HG03354 (cell line): ENCODE measurements at regions not wholly inside any gene's neighbourhood (a gene's known extent, or its start where the extent isn't known, plus 50 kb on each side); places are given as distances from the start of the nearest gene placed in this dataset.
"Not testable (repeated sequence)": the region's sequence is repeated elsewhere in the genome, so short reads cannot be mapped to it uniquely, and the experiment has no call there.

Source experiments
- ATAC-seq: cut with Tn5 transposase; IDR thresholded peaks from one replicate; pipeline ENCODE4 v1.9.1; 2021; ENCODE audit warnings: mild to moderate bottlenecking; ENCODE audit not compliant: unreplicated experiment, poor library complexity, severe bottlenecking

DNA sequence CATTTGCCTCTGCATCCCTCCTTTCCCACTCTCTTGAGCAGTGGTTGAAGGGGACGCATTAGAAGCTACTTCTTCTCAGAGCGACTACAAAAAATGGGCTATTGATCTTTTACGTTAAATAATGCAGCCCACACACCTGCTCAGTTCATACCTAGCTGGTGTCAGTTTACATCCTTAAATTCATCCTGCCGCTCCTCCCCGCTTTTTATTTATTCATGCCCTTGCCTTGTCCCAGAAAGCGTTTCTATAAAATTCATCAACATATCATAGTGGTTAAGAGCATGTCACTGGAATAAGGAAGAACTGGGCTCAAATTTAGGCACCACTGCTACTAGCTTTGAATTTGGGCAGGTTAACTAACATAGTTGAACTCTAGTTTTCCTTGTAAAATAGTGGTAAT, 66.0 kb upstream of the TINAGL1 start:
- ATAC-seq = no peak

DNA sequence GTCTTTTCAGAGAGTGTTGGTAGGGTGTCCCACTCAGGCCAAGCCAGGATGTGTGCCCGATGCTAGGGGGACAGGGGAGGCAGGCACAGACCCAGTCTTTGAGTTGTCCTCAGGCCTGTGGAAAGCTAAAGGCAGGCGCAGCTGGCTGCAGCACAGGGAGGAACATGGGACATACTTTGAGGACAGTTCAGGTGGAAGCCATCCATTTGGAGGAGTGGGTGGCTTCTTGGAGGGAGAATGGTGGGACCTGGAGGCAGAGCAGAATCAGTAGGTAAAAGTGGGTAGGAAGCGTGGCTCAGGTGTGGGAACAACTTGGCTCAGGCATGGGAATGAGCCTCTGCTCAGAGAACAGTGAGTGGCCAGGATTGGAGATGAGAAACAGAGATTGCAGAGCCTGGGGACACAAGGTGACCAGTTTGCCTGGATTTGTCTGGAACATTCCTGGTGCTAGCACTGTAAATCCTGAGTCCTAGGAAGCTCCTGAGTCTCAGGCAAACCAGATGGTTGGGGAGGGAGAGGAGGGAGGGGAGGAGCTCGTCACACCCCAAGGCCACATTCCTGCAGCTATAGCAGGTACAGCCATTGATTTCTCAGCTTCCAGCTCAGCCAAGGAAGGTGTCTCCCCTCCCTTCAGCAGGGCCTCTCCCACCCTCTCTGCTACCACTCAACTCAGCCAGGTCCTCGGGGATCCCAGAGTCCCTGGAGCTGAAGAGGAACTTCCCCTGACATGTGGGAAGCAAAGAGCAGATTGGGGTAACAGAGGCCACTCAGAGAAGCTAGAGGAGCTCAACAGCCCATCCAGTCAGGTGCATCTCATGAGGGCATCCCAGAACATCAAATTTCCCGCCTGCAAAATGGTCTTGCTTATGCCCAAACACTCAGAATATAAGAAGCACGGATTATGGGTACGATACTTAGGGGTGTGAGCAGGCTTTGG, 65.2 kb upstream of the TINAGL1 start:
- no peak for ATAC-seq

DNA sequence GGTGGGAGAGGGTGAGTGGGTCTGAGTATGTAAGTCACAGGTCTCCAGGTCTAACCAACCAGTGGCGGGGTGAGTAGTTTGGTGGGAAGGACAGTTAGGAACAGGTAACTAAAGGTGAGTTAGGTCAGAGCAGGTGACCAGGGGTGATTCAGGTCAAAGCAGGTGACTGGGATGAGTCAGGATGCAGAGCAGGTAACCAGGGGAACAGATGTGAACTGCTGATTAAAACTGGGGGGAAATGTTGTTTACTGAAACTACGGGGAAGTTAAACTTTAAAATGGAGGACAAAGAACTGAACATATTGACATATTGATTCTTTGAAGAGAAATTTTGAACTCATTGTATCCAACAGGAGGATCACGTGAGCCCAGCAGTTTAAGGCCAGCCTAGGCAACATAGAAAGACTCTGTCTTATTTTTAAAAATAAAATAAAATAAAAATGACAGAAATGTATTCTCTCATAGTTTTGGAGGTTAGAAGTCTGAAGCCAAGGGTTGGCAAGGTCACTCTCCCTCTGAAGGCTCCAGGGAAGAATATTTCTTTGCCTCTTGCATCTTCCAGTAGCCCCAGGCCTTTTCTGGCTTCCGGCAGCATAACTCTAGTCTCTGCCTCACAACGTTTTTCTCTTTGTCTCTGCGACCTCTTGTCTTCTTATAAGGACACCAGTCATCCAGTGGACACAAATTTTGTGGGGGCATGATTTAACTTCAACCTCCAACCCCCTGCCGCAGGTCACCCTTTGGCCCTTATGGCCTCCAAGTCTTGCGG, 64.3 kb upstream of the TINAGL1 start:
- ATAC-seq = no peak

DNA sequence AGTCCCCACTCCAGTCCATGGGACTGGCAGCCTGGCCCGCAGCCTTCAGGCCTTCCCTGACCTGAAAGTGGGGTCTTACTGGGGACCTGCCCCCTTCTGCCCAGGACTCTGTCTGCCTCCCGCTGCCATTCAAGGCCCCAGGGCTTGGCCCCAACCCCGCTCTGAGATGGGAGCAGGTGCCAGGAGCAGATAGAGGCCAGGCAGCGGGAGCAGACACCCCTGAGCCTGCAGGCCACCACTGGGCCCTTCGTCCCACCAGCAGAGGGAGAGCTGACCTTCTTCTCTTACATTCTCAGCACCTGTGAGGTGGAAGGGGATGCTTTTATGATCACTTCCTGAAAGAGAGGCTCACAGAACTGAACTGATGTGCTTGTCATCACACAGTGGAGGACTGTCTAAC, 62.2 kb upstream of the TINAGL1 start:
- ATAC-seq = no peak

DNA sequence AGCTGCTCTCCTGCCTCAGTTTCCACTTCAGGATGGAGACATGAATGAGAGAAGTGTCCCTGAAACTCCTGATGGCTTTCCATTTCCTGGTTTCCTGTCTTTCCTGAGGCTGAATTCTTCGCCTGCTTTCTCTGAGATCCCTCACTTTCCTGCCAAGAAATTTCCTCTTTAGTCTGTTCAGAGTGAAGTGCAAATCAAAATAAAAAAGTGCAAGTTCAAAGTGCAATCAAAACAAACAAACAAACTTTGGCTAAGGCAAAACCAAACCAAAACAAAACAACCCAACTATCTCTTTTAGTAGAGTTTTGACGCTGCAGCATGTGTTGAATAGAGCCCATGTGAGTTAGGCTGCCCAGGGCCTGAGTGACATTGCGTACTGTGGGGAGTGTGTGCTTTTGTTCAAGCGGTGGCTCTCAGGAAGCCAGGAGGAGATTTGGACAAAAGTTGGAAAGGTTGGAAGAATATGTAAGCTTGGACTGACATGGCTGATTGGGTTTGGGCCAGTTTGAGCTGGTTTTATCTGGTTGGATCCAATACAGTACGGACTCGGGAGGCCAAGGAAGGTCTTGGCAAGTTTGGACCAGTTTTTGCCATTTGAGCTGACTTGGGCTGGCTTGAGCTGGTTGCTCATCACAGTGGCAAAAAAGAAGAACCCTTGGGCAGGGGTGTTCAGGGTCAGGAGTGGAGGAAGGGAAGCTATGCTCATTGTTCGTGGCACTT, 61.1 kb upstream of the TINAGL1 start:
- no peak for ATAC-seq

DNA sequence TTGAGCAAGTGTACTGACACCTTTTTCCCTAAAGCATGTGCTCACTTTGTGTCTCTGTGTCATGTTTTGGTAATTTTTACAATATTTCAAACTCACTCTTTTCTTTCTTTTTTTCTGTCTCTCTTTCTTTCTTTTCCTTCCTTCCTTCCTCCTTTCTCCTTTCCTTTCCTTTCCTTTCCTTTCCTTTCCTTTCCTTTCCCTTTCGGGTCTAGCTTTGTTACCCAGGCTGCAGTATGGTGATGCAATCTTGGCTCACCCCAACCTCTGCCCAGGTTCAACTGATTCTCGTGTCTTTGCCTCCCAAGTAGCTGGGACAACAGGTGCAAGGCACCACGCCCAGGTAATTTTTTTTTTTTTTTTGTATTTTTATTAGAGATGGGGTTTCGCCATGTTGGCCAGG, 60.4 kb upstream of the TINAGL1 start:
- no peak for ATAC-seq

DNA sequence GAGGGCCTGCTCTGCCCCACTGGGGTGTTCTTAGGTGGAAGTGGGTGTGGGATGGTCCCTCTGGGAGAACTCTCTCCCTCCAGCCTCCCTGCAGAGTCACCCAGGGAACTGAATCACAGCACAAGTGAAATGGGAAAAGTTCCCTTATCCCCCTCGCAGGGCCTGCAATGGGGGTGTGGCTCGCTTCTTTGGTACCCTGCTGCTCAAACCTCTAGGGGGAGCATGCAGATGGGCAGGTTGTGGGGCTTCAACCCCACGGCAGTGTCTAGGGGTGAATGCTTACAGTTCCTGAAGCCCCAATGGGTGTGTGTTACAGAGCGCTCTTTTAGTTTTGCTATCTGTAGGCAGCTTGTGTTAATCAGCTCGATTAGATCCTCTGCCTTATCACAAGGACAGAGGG, 59.0 kb upstream of the TINAGL1 start:
- no peak for ATAC-seq

DNA sequence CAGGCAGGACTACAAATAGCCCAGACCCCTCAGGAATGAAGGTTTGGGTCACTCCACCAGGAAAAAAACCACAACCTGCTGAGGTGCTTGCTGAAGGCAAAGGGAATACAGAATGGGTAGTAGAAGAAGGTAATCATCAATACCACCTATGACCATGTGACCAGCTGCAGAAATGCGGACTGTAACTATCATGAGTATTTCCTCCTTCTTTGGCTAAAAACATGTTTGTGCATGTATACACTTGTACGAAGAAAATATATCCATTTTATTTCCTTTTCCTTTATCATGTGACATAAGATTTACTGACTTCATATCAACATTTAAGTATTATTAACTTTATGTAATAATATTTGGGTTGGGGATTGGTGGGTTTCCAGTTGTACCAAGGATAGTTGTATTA, 58.3 kb upstream of the TINAGL1 start:
- not testable (repeated sequence) for ATAC-seq

DNA sequence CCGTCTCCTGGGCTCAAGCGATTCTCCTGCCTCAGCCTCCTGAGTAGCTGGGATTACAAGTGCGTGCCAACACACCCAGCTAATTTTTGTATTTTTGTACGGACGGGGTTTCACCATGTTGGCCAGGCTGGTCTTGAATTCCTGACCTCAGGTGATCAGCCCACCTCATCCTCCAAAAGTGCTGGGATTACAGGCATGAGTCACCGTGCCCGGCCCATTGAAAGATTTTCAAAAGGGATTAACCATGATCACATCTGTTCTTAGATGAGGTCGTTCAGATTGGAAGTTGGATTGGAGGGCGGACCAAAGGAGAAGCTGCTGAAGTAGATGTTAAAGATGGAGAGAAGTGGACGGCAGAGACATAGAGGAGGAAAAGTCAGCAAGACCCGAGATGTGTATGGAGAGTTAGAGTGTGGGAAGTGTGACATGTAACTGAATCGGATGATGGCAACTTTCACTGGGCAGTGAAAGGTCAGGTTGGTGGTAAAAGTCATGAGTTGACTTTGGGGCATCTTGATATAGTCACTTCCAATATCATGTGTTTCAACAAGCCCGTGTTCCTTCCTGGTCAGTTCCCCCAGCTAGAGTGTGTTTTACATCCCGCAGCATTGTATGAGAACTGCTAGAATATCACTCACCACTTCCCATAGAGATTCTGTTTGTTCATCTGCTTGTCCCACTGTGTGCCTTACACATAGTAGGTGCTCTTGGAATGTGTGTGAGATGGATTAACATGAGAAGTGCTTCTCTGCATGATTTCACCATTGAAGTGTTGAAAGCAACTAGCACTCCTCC, 54.4 kb upstream of the TINAGL1 start:
- ATAC-seq = no peak

DNA sequence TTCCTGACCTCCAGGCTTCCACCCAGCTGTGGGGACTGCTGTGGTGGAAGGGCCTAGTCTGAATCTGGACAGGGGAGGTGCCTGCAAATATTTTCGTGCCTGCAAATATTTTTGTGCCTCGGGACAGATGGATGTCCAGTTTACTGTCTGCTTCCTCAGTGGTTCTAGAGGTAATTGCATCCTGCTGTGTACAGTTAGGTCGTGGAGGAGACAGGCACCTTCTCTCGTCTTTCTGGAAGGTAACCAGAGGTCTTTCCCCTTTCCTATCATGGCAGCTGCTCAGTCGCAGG, 53.8 kb upstream of the TINAGL1 start:
- no peak for ATAC-seq

DNA sequence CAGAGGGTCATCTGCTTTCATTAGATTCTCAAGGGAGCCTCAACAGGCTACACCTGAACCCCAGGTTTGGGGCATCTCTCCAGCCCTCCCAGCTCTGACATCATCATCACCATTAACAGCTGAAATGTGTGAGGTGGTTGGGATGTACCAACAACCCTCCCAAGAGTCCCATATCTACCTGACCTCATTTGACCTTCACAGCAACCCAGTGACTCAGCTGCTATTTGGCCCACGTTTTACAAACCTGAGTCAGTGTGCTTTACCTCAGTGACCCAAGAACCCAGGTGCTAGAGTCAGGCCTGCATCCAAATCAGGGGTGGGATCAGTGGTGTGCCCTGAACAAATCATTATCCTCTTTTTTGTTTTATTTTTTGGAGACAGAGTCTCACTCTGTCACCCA, 53.3 kb upstream of the TINAGL1 start:
- ATAC-seq = no peak

DNA sequence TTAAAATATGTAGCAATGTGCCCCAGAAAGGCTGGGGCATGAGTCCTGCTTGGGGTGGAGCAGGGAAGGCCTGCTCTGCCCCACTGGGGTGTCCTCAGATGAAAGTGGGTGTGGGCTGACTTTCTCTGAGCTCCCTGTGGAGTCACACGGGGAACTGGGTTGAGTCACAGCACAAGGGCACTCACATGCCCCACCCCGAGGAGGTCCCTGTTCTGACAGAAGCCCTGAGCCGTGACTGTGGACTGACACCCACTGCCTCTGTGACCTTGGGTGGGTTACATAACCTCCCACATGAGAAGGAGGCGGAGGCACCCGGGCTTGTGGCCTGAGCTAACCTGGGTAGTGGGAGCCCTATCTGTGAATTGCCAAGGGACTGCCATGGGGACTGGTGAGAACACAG, 52.5 kb upstream of the TINAGL1 start:
- ATAC-seq = no peak

DNA sequence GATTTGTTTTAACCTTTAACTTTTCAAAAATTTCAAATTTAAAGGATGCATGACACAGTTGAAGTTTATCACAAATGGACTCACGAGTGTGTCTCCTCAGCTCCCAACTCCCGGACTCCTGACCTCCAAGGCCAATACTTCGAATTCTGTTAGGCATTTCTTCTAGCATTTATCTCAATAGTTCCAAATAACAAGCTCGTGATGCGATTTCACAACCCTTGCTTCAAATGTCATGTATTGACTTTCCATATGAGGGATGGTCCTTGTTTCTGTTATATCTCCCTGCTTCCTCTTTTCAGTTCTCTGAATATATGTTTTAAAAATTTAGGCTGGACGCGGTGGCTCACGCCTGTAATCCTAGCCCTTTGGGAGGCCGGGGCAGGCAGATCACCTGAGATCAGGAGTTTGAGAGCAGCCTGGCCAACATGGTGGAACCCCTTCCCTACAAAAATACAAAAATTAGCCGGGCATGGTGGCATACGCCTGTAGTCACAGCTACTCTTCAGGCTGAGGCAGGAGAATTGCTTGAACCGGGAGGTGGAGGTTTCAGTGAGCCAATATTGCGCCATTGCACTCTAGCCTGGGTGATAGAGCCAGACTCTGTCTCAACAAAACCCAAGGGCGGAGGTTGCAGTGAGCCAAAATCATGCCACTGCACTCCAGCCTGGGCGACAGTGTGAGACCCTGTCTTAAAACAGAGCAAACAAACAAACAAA, 52.0 kb upstream of the TINAGL1 start:
- no peak for ATAC-seq
